COR-L47 (cell line): ENCODE measurements at regions not wholly inside any gene's neighbourhood (a gene's known extent, or its start where the extent isn't known, plus 50 kb on each side); places are given as distances from the start of the nearest gene placed in this dataset.
A peak's percentile ranks its signal among the peaks of the same experiment; 100 is the strongest.
"Not testable (repeated sequence)": the region's sequence is repeated elsewhere in the genome, so short reads cannot be mapped to it uniquely, and the experiment has no call there.

Experiments
- DNase-seq: peaks from one replicate; lab custom pipeline; 2025; lab: John Stamatoyannopoulos, UW

DNA sequence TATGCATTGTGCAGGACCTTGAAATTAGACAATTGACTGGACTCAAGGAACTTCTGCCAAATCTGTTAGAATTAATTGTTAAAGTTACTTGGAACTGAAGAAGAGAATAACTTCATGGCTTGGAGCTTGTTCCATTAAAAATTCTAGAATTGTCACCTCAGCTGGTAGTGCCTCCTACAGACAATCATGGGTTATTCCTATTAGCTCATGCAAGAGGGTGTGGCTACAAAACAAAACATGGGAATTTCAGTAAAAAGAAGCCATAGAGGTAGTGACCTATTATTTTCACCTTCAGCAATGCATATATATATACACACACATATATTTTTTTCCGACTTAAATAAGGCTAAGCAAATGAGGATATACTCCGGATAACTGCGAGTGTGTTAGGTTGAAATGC lies 181.9 kb upstream of the DTNA start:
- no peak for DNase-seq

- DNase-seq, result no peak
Measured at GRCh38 chr18:34529358-34530335, 180.5 kb upstream of the DTNA start.

DNA sequence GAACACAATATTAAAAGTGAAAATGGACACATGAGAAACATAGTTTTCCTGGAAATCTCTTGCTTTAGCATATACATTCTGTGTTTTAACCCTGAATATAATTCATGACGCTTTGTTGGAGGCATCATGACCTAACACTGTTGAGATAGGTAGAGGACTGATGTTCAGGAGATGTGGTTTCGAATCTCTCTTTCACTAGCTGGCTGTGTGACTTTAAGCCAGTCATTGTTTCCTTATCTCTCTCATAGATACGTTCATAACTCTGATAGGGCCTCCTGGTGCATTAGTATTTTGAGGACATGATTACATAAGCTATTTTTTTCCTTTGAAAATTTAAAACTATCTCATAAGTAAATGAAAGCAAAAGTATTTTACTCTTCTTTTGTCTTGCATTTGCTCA lies 179.0 kb upstream of the DTNA start:
- no peak for DNase-seq

- not testable (repeated sequence) for DNase-seq
Measured at GRCh38 chr18:34534642-34535041, 175.5 kb upstream of the DTNA start.

DNA sequence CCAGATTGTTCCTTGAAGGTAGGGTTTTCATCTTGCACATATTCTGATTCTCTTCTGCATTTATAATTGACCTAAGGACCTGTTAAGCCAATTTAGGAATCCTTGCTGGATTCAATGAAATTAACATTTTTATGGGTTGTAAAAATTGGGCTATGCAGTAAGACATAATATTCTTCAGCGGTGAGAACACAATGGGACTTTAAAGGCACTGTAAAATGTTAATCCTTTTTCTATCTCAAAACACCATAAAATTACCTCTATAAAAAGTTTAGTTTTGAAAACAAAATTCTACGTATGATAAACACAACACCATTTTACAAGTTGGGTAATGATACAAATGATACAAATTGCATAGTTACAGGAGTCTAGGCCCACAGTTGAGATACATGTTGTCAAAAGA lies 169.2 kb upstream of the DTNA start:
- DNase-seq, result no peak

GRCh38 chr18:34542625-34543024 lies 167.5 kb upstream of the DTNA start:
- no peak for DNase-seq

DNA sequence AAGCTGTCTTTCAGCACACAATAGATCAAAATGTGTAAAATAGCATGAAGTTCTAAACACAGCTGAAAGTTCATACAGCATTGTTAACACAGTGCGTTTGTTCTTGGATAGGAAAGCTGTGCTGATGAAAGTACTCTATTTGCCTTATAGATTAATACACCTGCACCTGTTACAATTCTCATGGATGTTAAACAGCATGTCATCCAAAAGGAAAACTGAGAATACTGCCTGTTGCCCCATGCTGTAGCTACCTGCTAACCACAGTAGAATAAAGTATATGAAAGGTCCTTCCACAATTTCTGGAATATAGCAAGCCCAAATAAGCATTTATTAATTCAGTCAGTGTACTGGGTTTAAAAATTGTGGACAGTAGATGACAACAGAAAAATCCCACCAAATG lies 166.7 kb upstream of the DTNA start:
- no peak for DNase-seq

DNA sequence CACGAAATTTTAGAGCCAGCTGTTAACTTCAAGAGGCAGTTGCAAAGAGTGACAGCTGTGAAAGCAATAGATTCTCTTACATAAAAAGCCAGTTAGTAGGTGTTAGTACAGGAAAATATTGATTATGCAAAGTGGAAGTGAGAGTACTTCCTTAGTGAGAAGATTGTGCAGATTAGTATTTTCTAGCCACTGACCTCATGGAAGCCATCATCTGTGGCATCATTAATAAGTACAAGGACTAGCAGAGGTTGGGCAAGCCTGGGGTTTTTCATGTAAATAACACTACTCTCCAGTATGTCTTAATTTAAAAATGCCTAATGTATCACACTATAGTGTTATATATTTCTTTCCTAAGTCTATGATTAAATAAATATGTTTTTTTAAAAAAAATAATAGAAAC lies 166.2 kb upstream of the DTNA start:
- no peak for DNase-seq

DNA sequence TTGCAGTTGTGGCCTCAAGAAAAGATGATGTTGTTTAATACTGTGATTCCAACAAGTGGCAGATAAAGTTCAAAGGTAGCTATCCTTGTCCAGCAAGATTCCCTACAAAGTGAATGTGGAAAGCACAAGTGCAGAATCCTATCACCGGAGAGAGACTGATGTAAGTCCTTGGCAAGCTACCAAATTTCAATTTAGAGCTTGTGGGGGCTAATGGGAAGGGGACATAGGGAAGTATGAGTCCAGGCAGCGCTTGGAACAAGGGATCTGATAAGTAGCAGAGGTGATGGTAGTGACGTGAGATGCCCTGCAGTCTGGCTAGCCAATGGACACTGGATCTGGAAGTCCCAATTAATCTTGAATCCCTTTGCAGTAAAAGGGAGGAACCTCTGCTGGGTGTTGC lies 165.2 kb upstream of the DTNA start:
- DNase-seq, result peak; percentile 50

GRCh38 chr18:34548120-34548972 lies 161.8 kb upstream of the DTNA start:
- DNase-seq, result no peak

DNA sequence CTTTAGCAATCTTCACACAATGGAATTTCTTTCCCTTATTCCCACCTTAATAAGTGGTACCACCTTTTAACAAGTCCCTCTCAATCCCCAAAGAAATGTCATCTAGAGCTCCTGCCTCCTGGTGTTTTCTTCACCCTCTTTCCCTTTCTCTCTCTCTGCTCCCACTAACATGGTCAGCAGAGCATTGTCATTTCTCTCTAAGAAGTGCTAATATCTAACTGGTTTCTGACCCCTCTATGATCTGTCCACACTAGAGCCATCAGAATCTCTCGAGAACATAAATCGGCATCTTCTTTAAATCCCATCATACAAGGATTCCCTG lies 161.2 kb upstream of the DTNA start:
- DNase-seq, result no peak

- DNase-seq, result no peak
Measured at GRCh38 chr18:34549367-34549766, 160.7 kb upstream of the DTNA start.

GRCh38 chr18:34550156-34550555 lies 159.9 kb upstream of the DTNA start:
- DNase-seq, result no peak

DNA sequence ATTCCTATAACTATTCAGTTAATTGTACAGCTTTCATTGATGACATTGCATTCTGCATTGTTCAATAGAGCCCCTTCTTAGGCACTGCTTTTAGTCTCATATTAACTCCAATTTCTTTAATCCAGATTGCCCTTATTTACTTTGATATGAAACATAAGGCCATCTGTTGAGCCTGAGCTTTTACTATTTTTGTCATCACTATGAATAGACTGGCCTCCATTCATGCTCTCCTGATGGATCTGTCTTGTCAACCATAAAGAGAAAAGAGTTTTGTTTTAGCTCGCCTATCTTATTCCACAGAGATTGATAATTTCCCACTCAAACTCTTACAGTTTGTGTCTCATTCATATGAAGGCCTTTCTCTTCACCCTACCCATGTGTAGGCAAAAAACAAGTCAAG lies 159.2 kb upstream of the DTNA start:
- DNase-seq, result no peak

- no peak for DNase-seq
Measured at GRCh38 chr18:34551824-34552223, 158.3 kb upstream of the DTNA start.

GRCh38 chr18:34562252-34562870 lies 147.7 kb upstream of the DTNA start:
- no peak for DNase-seq

DNA sequence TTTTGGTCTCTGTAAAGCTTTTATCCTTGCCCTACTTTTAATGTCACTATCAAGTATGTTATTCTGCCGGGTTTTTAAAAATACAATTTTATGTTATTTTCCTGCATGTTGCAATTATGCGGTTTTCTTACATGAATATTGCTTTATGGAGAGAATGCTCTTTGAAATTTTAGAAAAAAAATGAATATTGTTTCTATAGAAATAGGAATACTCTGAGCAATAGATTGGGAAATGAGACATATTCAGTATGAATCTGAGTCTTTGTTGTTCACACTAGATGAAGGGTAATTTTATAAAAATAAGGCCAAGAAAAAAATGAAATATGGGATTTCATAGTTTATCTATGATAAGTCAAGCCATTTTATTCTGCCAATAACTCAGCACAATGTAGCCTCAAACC lies 142.2 kb upstream of the DTNA start:
- DNase-seq, result no peak

GRCh38 chr18:34576622-34577021 lies 133.5 kb upstream of the DTNA start:
- no peak for DNase-seq

DNA sequence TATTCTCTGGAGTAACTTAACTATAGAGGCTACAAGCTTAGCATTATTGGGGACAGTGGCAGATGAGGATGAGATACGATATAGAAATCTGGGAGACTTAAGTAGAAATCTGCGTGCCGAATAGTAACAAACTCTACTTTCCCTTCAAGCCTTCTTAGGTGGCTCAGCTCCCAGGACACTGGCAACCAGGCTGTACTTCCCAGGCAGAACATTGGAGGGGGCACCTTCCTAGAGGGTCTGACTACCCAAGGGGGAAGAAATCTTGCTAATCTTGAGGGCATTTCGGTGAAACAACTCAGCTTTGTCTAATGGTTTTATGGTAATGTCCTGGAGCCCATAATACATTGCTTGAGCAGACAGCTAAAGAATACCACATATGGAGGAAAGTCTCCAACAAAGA lies 126.2 kb upstream of the DTNA start:
- DNase-seq, result no peak

DNA sequence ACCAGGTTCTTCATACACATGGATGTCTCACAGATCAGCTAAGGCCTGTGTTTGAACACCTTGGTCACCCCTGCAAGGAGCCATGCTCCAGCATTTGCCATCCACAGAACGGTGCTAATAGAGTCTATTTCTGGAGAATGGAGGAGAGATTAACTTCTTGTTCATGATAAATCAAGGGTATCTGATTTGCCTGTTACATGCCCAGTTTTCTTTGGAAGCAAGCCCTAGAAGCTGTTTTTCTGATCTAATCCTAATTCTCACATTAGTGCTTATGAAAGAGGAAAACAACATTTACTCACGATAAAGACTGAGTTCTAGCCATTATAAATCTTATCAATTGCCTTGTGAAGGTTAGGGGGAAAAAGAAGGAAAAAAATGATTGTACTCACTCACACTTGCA lies 119.6 kb upstream of the DTNA start:
- no peak for DNase-seq

GRCh38 chr18:34591920-34592444 lies 118.1 kb upstream of the DTNA start:
- no peak for DNase-seq

DNA sequence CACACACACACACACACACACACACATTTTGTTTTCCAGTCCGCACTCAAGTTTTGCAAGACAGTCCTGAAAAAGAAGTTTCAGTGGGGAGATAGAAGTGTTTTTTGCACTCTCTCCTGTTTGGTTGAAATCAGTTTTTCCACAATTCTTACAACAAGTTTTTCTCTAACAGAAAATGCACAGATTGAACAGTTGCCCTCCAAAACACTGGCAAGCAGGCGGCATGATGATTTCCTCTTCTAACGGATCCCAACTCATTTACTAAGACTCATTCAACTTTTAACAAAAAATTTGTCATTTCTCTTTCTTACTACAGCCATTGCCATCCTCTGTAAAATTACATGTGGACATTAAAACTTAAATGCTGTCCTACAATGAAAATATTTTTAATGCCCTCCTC lies 117.6 kb upstream of the DTNA start:
- DNase-seq, result no peak
